ENCODE measurements at regions not wholly inside any gene's neighbourhood (a gene's known extent, or its start where the extent isn't known, plus 50 kb on each side); places are given as distances from the start of the nearest gene placed in this dataset.

- no peak for DNase-seq (ENCODE audit: low spot score)
Observed at GRCh38 chr18:64253222-64253621, 104.3 kb upstream of the LINC00305 start.

DNA sequence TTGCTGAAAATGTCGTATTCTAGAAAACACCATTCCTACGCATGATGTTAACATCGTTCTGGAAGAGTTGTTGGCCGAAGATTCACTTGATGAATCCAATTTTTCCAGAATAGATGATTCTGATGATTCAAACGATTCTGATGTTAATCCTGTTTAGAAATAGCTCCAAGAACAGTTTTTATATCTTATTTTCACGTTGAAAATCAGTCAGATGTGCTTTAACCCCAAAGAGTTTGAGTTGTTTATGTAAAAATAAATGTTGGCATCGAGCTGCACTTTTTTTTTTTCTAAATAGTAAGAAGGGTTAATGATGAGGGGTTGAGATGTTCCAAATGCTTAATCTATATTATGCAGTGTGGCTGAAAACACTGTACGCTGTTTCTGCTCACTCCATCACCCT is 99.9 kb upstream of the LINC00305 start:
- DNase-seq (ENCODE audit: low spot score), result no peak

DNA sequence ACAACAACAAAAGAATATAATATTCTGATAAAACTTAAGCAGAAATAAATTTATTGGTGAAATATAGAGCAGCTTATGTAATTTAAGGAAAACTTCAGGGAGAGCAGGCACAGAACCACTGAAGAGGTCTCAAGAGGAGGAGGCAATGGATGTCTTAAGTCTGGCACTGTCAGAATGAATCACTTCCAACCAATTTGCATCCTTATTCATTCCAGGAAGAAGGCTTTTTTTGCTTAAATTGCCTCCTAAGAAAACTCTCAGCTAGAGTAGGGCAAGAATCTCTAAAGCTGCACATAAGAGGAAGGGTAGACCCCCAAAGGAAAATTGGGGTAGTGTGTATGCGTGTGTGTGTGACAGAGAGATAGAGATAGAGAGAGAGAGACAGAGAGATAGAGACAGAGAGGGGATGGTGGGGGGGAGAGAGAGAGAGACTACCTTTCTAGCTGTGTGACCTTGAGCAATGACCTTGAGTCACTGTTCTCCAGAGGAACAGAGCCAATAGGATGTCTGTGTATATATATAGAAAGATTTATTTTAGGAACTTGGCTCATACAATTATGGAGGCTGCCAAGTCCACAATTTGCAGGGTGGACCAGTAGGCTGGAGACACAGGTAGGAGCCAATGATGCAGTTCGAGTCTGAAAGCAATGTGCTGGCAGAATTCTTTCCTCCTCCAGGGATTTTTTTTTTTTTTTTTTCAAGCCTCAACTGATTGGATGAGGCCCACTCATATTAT is 96.4 kb upstream of the LINC00305 start:
- no peak for DNase-seq (ENCODE audit: low spot score)

DNA sequence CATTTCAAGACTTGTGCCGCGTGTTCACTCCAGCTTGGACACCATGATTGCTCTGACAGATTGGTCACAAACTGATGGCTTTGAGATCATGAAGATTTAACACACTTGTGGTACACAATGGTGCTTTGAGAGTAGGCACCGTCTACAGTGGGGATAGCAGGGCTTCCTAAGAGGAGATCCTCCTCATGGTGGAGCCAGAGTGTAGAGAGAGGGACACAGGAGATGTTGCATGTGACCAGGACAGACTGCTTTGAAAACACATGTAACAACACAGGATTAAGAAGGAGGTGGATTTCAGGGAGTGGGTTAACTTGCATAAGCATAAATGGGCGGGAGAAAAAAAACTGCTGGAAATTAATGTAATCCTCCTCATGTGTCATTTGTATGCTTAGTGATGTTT is 95.7 kb upstream of the LINC00305 start:
- DNase-seq (ENCODE audit: low spot score), result no peak

- no peak for DNase-seq (ENCODE audit: low spot score)
Observed at GRCh38 chr18:64240316-64240715, 91.4 kb upstream of the LINC00305 start.

DNA sequence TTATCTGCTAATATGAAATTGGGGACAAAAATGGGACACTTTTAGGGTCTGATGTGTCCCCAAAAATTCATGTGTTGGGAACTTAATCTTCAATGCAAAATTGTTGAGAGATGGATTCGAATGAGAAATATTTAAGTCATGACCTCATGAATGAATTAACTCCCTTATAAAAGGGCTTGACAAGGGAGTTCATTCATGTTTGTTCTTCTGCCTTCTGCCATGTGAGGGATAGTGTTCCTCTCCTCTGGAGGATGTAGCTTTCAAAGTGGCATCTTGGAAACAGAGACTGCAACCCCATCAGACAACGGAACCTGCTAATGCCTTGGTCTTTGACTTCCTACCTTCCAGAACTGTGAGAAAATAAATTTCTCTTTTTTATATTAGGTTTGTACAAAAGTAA is 89.2 kb upstream of the LINC00305 start:
- no peak for DNase-seq (ENCODE audit: low spot score)

DNA sequence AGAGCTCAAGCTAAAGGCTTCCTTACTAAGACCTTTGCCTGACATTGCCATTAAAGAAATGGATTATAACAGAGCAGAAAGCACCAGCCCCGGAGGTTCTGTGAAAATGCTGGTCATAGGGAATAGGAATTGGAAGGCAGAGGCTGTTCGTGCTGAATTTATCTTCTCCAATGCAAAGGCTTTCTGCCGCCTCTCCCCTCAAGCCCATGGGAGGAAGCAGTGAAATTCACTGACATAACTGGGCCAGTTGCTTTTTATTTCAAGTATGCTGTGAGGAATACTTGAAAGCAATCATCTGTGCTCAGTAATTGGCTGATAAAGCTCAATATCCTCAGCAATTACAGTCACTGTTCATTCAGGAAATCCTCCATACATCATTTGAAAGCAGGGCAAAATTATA is 85.4 kb upstream of the LINC00305 start:
- no peak for DNase-seq (ENCODE audit: low spot score)

DNA sequence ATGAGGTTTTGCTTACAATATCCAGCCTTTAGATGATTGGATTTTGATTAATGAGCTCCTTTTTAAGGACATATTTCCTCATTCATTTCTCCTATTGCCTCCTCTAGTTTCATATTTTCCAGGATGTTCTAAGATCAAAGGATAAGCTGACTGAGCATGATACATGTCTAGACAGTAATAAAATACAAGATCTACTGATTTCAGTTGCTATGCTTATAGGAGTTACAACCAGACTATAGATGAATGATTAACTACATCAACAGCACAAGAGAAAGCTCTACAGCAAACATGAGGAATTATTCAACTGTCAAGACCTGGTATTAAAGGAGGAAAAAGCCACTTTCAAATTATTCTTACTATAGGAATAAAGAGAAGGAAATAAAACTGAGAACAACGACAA is 85.0 kb upstream of the LINC00305 start:
- no peak for DNase-seq (ENCODE audit: low spot score)

GRCh38 chr18:64220941-64221340 is 72.1 kb upstream of the LINC00305 start:
- DNase-seq (ENCODE audit: low spot score), result no peak

- no peak for DNase-seq (ENCODE audit: low spot score)
Observed at GRCh38 chr18:64219517-64219916, 70.6 kb upstream of the LINC00305 start.

GRCh38 chr18:64210401-64210949 is 61.6 kb upstream of the LINC00305 start:
- no peak for DNase-seq (ENCODE audit: low spot score)

DNA sequence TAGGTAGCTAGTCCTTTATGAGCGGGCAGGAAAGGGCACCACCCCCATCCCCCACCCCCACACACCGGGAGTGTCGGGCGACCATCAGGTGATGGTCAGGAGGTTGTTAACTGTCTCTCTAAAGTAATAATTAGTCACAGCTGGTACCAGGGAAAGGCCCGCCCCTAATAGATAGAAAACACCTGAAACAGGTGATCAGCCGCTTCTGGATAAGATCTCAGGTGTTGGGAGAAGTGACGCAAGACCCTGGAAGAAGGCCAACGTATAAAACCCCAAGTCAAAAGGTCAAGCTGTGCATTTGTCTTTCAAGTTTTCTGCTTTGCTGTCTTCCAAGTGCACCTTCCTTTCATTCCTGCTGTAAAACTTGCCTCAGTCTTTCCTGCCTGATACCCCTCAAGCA is 59.6 kb upstream of the LINC00305 start:
- no peak for DNase-seq (ENCODE audit: low spot score)

DNA sequence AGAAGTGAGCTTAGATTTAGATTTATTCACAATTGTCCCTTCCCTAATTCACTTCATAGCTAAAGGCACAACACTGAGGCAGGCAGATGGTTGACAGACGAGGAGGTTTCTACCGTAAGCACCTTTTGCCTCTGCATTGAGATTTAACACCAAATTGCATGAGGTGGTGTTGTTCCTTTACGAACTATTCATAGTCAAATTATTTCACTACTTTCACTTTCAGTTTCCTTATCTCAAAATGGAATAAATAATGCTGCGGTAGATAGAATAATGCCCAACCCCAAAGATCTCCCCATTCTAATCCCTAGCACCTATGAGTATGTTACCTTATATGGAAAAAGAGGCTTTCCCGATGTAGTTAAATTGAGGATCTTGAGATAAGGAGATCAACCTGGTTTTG is 58.9 kb upstream of the LINC00305 start:
- DNase-seq (ENCODE audit: low spot score), result no peak

- DNase-seq (ENCODE audit: low spot score), result no peak
Observed at GRCh38 chr18:64203295-64203694, 54.4 kb upstream of the LINC00305 start.

DNA sequence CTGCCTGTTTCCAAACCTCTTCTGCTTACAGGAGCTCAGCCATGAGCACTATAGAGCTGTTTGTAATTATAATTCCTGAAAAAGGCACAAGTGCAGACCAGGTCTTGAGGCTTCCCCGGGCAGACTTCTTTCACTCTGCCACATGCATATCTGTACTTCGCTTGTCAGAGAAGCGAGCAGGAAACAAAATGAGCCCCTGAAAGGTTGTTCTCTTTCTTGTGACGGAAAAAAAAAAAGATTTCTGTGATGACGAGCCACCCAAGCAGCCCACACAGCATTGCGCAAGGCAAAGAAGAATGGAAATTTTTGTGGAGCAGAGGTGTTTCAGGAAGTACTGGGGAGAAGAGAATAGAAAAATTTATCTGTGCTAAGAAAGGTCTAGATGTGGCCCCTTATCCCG is 54.0 kb upstream of the LINC00305 start:
- DNase-seq (ENCODE audit: low spot score), result no peak

DNA sequence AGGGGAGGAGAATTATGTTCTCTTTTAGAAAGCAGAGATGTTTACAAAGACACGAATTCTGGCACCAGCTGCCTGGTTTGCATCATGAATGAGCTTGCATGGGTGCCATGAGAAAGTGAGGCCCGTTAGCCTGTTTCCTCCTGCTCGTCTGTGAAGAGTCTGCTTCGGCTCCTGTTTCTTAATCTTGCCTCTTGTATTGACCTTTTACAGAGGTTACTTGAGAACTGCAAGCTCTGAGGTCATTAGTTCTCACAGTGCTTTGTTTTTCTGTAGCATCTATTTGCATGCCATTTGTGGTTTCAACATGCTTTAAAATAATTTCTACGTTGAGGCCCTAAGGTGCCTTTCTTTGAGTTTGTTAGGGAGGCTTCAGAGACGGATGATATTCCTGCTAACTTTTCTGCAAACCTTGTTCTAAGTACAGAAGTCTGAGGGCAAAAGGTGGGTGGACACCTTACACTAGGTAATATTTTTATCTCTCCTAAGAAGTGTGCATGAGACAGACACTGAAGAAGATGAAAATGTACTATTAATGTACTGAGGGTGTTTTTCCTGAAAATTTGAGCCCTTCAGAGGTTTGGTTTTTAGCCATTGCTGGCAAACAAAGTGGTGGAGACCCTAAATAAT is 53.4 kb upstream of the LINC00305 start:
- DNase-seq (ENCODE audit: low spot score), result no peak

DNA sequence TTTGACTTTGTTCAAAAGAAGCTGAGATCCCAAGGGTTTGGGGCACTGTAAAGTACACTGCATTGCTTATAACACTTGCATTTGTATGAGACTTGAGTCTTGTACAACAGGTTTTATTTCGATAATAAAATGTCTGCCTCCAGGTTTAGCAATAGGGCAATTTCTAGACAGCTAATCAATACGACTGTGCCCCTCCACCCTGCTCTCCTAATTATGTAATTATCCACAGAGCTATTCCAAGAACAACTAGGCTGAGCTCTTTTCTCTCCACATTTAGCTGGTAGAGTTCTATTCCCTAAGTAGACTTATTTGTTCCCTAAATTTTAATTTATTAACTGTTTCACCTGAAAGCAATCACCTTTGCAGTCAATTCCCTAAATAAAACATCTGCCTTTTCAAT is 52.9 kb upstream of the LINC00305 start:
- DNase-seq (ENCODE audit: low spot score), result no peak

- no peak for DNase-seq (ENCODE audit: low spot score)
Observed at GRCh38 chr18:64199581-64199980, 50.7 kb upstream of the LINC00305 start.

Data from LoVo (cell line).